SH-SY5Y (cell line): ENCODE measurements at regions not wholly inside any gene's neighbourhood (a gene's known extent, or its start where the extent isn't known, plus 50 kb on each side); places are given as distances from the start of the nearest gene placed in this dataset.

Experiments used
- GATA2 ChIP-seq: IDR thresholded peaks from 2 replicates; pipeline ENCODE4 v1.6.1; 2011; ENCODE audit warnings: mild to moderate bottlenecking, low read depth, low read length
- GATA3 ChIP-seq: IDR thresholded peaks from 2 replicates; pipeline ENCODE4 v1.6.1; 2011; ENCODE audit warnings: low read depth, mild to moderate bottlenecking, low read length, moderate library complexity

DNA sequence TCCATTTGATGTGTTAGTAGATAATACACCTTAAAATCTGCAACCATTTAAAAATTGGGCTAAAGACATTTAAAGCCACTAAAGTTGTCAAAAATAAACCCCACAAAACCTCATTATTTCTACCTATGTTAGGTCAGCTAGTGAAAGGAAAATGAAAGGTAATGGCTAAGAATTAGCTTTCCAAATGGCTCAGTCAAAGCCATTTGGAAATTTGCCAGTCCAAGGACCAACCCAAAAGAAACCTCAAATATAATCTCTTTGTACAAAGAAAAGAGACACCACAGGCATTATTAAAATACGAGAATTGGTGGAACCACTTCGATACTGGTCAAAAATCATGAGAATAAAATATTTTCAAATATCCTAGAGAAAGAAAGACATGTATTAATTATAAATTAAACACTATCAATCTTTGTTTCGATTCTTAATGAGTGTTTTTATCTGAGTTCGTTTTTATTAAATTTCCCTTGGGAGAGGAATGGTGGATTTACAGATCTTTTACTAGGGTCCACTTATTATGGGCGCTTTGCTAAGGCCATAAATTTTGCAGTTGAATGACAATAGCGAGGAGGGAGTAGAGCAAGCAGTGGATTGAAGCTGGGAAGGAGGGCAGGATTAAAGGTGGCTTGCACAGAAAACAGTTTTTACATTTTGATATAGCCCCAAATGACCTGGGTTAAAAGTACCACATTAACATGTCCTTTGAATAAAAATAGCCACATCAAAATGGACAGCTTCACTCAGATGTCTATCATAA, 116.8 kb upstream of the SHB start:
- TF ChIP-seq GATA2, result no peak
- no peak for TF ChIP-seq GATA3

DNA sequence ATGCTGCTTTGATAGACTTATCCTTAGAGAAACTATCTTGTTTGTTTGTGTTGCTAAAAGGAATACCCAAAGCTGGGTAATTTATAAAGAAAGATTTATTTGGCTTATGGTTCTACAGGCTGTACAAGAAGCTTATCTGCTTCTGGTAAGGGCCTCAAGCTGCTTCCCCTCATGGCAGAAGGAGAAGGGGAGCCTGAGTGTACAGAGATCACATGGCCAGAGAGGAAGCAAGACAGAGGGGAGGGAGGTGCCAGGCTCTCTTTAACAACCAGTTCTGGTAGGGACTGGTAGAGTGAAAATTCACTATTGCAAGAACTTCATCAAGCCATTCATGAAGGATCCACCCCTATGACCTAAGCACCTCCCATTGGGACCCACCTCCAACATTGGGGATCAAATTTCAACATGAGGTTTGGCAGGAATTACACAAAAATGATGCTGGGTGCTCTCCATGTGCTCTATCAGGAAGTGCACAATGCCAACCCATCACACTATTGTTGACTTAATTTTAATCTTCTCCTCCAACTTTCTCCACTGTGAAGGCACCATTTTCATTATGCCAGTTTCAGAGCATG, 115.1 kb upstream of the SHB start:
- TF ChIP-seq GATA2 (no peak), GATA3 (no peak)

DNA sequence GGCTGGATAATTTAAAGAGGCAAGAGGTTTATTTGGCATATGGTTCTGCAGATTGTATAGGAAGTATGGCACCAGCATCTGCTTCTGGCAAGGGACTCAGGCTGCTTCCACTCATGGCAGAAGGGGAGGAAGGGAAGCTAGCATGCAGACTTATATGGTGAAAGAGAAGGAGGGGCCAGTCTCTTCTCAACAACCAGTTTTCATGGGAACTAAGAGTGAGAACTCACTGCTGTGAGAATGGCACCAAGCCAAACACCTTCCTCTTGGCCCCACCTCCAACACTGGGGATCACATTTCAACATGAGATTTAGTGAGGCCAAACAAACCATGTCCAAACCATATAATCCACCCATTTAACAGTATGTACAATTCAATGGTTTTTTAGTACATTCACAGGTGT, 113.3 kb upstream of the SHB start:
- TF ChIP-seq GATA3, result no peak
- no peak for TF ChIP-seq GATA2

DNA sequence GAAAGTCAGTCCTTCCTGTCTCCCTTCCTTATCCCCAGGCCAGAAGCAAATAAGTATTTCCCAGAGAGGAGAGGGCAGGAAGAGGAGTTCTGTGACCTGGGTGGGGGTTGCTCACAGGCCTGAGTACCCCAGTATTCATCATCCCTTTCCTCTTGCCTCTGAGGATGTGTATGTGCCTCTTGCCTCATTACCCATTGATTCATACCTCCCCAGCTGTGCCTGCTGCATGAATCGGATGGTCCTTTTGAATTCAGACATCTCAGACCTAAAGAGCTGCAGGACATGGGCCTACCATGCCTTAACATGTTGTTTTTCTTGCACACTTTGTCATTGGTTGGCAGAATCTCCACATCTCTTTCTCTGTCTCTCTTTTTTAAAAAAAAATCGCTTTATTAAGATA, 112.8 kb upstream of the SHB start:
- TF ChIP-seq GATA2 (no peak), GATA3 (no peak)

DNA sequence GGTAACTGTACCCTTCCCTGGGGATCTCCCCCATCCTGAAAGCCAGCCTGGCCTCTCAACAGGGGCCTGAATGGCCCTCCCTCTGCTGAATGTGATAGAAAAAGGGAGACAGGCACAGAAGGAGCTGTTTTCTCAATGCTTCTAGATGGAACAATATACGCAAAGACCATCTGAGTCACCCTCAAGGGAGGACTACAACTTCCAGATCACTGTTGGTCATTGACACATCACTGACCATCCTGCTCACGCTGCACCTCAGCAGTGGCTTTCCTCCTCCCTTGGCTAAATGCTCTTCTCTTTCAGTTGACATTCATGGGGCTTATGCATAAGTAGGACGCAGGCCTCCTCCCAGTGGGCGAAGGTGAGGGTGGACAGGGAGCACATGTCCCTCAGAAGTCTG, 112.2 kb upstream of the SHB start:
- no peak for TF ChIP-seq GATA3

DNA sequence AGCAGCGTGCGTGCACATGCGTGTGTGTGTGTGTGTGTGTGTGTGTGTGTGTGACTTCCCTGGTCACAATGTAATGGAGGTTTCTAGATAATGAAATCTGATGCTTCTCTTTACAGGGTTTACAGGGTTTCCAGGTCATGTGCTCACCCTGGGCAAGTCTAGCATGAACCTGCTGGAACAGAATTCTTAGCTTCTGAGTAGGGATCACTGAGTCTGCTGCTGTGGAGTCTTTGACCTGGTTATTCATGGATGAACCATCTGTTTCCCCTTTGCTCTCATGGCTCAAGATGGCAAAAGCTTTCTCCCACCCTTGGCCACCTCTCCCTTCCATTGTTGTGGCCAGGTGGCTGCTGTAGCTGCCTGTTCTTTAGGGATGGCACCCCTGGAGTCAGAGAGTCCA, 111.6 kb upstream of the SHB start:
- TF ChIP-seq GATA3 (no peak), GATA2 (no peak)

DNA sequence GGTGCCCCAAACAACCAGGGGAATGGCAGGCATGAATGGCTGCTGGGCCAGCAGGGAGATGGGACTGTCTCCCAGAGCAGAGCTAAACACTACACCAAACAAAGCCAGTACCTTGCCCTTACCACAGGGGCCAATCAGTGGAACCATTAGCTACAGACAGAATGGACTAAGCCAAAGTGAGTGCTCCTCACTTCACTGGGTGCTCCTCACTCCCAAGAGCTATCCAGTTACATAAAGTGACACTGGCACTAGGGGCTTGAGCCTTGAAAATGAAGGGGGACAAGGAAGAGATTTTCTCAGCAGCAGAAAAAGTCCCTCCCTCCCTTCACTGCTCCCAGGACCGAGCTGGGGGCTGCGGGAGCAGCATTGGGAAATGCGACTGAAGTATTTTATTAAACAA, 110.9 kb upstream of the SHB start:
- TF ChIP-seq GATA2 (no peak), GATA3 (no peak)

DNA sequence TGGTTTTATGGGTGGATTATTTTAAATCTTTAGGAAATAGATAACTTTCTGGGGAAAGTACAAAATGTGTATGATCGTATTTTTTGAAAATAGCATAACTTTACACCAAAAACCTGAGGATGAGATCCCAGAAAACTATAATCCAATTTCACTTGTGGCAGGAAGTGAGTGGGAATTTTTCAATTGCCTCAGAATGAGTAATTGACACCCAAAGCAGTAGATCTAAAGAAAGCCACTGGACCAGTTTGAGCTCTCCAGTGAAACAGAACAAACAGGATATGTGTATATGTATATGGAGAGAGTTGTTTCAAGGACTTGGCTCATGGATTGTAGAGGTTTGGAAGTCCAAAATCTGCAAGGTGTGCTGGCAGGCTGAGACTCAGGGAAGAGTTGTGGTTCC, 109.2 kb upstream of the SHB start:
- TF ChIP-seq GATA2 (no peak), GATA3 (no peak)

DNA sequence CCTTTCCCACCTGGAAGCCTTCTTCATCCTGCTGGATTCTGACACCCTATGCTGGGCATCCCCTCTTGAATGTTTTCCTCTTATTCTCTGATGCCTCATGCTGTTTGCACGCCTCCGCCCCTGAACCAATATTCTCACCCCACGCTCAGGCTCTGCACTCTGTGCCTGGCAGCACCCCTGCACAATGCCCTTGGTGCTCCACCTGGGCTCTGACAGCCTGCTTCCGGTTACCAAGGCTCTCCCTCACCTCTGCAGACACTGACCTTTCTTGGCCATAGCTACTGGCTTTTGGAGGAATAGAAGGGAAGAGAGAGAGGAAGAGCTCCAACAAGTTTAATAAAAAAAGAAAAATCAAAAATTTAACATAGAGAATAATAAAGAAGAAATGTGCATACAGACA, 108.7 kb upstream of the SHB start:
- no peak for TF ChIP-seq GATA2
- no peak for TF ChIP-seq GATA3

DNA sequence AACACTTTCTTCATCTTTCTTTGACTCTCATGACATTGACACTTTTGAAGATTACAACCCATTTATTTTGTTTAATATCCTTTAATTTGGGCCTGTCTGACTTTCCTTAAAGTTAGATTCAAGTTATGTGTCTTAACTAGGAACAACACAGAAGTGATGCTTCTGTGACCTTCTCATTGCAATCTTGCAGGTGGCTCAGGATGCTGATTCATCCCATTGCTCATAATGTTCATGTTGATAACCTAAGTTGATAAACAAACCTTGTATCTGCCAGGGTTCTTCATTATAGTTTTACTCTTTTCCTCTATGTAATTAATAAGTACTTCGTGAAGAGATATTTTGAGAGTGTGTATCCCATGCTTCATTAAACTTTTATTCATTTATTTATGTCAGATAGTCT, 107.2 kb upstream of the SHB start:
- no peak for TF ChIP-seq GATA2
- TF ChIP-seq GATA3, result no peak

DNA sequence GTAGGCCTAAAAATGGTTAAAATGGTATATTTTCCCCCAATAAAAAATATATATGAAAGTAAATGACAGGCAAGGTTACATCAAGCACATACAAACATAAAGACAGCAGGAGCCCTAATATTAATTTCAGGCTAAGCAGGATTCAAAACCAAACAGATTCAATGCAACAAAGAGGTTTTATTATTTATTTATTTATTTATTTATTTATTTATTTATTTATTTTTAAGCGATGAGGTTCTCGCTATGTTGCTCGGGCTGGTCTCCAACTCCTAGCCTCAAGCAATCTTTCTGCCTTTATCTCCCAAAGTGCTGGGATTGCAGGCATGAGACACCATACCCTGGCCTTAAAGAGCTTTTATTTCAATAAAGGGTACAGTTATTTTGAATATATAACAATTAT, 106.4 kb upstream of the SHB start:
- no peak for TF ChIP-seq GATA3
- TF ChIP-seq GATA2, result no peak

DNA sequence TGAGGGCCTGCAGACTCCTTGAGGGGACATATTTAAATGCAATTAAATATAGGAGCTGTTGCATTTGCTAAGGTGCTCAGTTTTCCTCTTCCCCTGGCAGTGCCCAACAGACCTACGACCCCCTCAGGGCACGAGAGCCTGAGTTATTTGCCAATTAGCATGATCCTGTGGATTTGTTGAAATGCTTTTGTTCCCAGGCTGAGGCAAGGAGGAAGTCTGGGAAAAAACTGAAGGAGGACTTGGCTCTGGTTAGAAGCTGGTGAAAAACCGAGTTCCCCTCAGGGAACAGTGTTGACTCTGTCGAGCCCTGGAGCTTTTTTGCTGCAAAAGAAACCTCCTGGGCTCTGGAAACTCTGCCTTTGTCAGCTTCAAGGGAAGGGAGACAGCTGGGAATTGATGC, 103.6 kb upstream of the SHB start:
- TF ChIP-seq GATA3, result no peak
- TF ChIP-seq GATA2, result no peak

DNA sequence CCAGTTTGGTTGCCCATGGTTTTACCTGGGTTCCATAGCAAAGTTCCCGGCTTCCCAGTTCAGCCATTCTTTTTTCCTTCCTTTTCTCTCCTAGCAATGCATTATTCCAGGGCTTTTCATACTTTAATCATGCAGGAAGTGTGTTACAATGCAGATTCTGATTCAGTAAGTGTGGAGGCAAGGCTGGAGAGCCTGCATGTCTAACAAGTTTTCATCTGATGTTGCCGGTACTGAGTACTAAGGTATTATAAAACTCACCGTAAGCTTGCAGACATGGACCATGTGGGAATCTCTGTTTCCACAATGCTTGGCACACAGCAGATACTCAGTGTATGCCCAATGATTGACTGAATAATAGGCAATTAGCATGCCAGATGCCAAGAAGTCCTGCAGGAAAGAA, 102.9 kb upstream of the SHB start:
- TF ChIP-seq GATA2 (no peak), GATA3 (no peak)

DNA sequence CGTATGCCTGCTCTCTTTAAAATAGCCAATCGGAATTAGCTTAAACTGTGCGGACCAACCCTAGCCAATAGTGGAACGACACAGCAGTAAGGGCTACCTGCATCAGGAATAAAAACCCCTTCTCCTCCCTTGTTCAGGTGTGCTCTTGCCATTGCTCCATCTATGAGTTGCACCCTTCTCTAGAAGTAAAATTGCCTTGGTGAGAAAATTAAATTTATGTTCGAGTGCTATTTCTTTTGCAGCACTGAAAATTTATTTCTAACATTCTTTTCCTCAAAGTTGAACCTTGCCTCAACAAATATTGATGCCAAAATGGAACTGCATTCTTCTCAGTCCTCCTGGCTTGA, 102.5 kb upstream of the SHB start:
- TF ChIP-seq GATA3, result no peak
- TF ChIP-seq GATA2, result no peak

DNA sequence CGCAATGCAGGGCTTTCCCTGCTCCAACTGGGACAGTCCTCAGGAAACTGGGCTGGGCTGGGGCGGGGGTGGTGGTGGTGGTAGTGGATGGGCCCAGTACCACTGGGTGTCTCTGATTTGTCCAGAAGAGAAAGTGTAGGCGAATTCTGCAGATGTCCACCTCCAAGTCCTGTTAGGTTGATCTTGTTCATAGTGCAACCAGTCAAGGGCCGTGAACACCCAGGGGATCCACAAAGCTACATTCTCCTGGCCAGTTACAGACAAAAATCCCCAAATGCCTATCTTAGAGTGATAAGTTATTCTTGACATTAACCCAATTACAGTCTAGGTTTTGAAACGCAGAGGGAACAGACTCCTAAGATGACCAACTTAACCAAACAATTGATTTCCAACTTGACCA, 97.5 kb upstream of the SHB start:
- TF ChIP-seq GATA2, result no peak
- no peak for TF ChIP-seq GATA3
